ENCODE measurements at regions not wholly inside any gene's neighbourhood (a gene's known extent, or its start where the extent isn't known, plus 50 kb on each side); places are given as distances from the start of the nearest gene placed in this dataset.

GRCh38 chr14:79967453-79967852 lies 243.9 kb downstream of the DIO2 start:
- H2BK20ac ChIP-seq (ENCODE audit: low read depth, low read length, poor library complexity, severe bottlenecking), result no peak overlapping the region

More at GRCh38 chr14:79967453-79967852, 243.9 kb downstream of the DIO2 start:
- H3K9ac ChIP-seq (ENCODE audit: extremely low read depth, insufficient read length, low read length), result no peak overlapping the region
- H4K5ac ChIP-seq (ENCODE audit: insufficient read length, low read depth, low read length), result no peak overlapping the region
- no peaks in the 10 kb centered on the region for H3K27me3 ChIP-seq (ENCODE audit: insufficient read depth, low read length)
- no peaks in the 10 kb centered on the region for H3K79me2 ChIP-seq (ENCODE audit: insufficient read depth, low read length)
- Mint-ChIP-seq H3K4me1 (no peaks in the 10 kb centered on the region), H3K27me3 (ENCODE audit: low read depth) (no peaks in the 10 kb centered on the region), H3K27ac (no peak overlapping the region), H3K9me3 (no peaks in the 10 kb centered on the region), H3K4me3 (no peak overlapping the region), H3K36me3 (ENCODE audit: insufficient read depth in 1 of 3, low read depth in 3 of 3) (peaks cover 0 to 6% (median 0%) of the 10 kb centered on the region in 3 experiments; a peak in 2 of 7 replicates)
- H4K91ac ChIP-seq (ENCODE audit: insufficient read length, low read depth, low read length), result no peak overlapping the region
- no peak for DNase-seq
- no peak overlapping the region for H4K8ac ChIP-seq (replicated peaks; ENCODE audit: insufficient read length, low read depth, low read length)
- no peak overlapping the region for H2AK5ac ChIP-seq (ENCODE audit: insufficient read length, low read length)
- H3K4ac ChIP-seq (ENCODE audit: low read depth, low read length), result no peak overlapping the region
- H2BK120ac ChIP-seq (ENCODE audit: low read depth, low read length, poor library complexity, severe bottlenecking), result no peak overlapping the region
- WGBS (ENCODE audit: extremely low coverage, insufficient read length, low lambda C conversion rate), result no CpG with 5 or more reads among the region's 2 CpGs
- no peak overlapping the region for H3K4me2 ChIP-seq (ENCODE audit: insufficient read depth, insufficient read length, low read length)
- H4K20me1 ChIP-seq (ENCODE audit: control insufficient read depth, insufficient read depth, insufficient read length), result no peaks in the 10 kb centered on the region
- H3K9me3 ChIP-seq (ENCODE audit: control insufficient read depth, low read depth, low read length), result no peaks in the 10 kb centered on the region
- no peak overlapping the region for H3K23ac ChIP-seq (ENCODE audit: insufficient read length, low read depth, low read length)
- no peak overlapping the region for H3T11ph ChIP-seq (ENCODE audit: low read length)
- no peaks in the 10 kb centered on the region for H3K23me2 ChIP-seq (ENCODE audit: insufficient read length, low read depth, low read length, poor library complexity, severe bottlenecking)
- no peak overlapping the region for H3K14ac ChIP-seq (ENCODE audit: insufficient read depth, low read length)
- H3K56ac ChIP-seq (ENCODE audit: insufficient read length, low read depth, low read length), result no peak overlapping the region
- H3K79me1 ChIP-seq (ENCODE audit: insufficient read depth, low read depth, low read length, poor library complexity, severe bottlenecking), result no peaks in the 10 kb centered on the region
- no peak for TF ChIP-seq CTCF (conservative IDR thresholded peaks at IDR 0.05)
- no peak overlapping the region for H2BK15ac ChIP-seq (ENCODE audit: low read depth, low read length)
- no peak overlapping the region for H3K27ac ChIP-seq (ENCODE audit: insufficient read length, low read depth, low read length)
- H3K18ac ChIP-seq (ENCODE audit: insufficient read length, low read depth, low read length), result no peak overlapping the region
- H2BK5ac ChIP-seq (ENCODE audit: insufficient read length, low read length), result no peak overlapping the region
- no peak overlapping the region for H2BK12ac ChIP-seq (ENCODE audit: insufficient read length, low read depth, low read length)
- H3K4me1 ChIP-seq (ENCODE audit: insufficient read depth, low read length), result no peaks in the 10 kb centered on the region
- H2AFZ ChIP-seq (ENCODE audit: low read length), result no peak overlapping the region

Measured in H9 (cell line).